T47D (cell line): ENCODE measurements at regions not wholly inside any gene's neighbourhood (a gene's known extent, or its start where the extent isn't known, plus 50 kb on each side); places are given as distances from the start of the nearest gene placed in this dataset.
"Not testable (repeated sequence)": the region's sequence is repeated elsewhere in the genome, so short reads cannot be mapped to it uniquely, and the experiment has no call there.

Experiments used
- DNase-seq, 2 experiments: peaks; one replicate each; pipeline versions ENCODE4 v3.0.0 to v3.0.0-alpha.2; 2011 to 2012; ENCODE audit warnings: low read depth in 1 of 2, low spot score in 1 of 2
- JUND ChIP-seq: IDR thresholded peaks from 2 replicates; pipeline ENCODE4 v1.6.1; 2012; ENCODE audit warnings: low read depth
- in situ Hi-C: cut with HindIII; loops from 2 replicates; pipeline ENCODE4 v1.10.0; 2016; ENCODE audit warnings: low sequenced_read_pairs, low pct_unique_long_range_greater_than_20kb

DNA sequence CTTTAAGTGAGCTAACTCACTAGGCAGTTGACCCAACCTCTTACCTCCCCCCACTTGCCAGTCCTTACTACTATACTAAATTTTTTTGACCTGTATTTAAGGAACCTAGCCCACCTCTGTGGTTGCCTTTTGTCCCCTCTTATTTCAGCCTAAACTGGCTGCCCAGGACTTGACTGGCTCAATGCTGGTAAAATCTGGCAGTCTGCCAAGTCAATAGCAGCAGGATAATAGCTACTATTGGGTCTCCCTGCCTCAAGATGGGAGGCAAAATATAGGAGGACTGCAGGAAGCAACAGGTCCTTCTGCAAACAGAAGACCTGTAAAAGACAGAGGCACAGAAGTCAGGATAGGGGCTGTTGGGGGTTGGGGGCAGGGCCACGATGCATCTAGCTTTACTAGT is 144.2 kb upstream of the POGK start:
- DNase-seq, result no peak
- TF ChIP-seq JUND, result no peak
- in situ Hi-C loops, result no loop called here

DNA sequence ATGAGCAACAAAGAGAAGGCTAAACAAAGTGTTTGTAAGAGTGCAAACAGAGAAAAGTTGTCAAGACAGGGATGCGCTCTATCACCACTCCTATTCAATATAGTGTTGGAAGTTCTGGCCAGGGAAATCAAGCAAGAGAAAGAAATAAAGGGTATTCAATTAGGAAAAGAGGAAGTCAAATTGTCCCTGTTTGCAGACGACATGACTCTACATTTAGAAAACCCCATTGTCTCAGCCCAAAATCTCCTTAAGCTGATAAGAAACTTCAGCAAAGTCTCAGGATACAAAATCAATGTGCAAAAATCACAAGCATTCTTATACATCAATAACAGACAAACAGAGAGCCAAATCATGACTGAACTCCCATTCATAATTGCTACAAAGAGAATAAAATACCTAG is 143.4 kb upstream of the POGK start:
- in situ Hi-C loops, DNase-seq: not testable (repeated sequence)

DNA sequence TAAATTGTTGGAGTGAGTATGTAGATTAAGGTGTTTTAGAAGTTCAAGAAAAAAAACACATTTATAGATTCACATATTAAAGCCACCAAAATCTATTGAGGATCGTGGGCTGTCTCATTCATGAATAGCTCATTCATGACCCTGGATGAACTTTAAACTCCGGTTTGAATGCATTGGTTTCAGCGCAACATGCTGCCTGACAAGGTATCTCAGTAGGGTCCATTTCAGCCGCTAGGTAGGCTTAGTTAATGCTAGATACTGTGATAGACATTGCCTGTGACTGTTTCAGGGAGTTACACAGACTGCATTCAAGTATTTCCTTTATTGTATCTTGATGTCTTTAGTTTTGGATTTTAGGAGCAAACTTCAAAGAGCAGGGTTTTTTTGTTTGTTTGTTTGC is 140.5 kb upstream of the POGK start:
- no peak for DNase-seq
- no peak for TF ChIP-seq JUND
- in situ Hi-C loops, result no loop called here

DNA sequence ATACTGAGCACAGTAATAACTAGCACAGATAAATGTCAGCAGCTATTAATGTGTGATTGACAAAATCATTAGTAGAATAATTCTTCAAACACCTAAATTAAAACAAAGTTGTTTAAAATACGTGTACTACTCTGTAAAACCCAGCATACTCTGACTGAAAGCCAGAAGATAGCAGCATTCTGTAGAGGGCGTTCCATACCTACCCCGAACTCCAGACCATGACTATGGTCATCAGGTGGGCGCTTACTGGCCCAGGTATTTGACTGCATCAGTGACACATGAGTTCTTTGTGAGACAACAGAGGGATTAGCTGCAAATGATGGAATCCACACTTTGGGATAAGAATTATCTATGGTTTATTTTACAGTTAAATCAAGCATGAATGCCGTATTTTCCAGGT is 139.7 kb upstream of the POGK start:
- TF ChIP-seq JUND, result no peak
- in situ Hi-C loops, result no loop called here
- DNase-seq, result no peak

DNA sequence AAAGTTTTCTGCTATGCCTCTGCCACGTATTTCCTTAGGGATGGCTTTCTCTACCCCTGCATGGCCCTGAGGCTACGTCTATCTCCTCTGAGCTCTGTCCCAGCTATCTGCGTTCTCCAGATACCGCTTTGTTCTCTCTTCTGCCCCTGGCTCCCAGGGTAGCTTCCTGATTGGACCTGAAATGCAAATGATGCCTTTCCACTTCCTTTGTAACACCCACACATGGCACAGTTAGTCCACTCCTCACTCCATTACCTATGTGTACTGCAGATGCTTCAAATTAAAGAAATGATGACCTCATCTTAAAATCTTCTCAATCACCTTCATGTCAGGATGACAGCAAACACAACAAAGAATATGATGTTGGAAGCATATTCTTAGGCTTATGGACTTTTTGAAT is 138.6 kb upstream of the POGK start:
- TF ChIP-seq JUND, result no peak
- DNase-seq, result no peak
- in situ Hi-C loops, result no loop called here

DNA sequence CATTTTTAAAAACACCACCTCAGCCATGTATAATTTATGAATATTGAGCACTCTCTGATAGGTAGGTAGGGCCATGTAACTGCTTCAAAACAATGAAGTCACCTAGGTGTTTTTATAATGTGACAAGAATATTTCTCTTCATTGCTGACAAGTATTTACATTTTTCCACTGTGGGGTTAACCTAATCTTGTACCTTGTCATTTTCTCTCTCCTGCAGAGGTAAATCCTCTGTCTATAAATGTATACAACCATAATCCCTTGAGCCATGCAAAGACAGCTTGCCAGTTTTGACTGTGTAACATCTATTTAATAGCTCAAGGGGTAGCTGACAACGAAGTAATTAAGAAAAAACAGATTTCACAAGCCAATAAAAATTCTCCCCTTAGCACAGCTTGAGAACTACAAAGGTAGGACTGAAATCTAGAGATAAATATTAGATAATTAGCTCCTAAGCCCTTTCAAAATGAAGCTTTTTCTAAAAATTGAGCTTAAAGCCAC is 137.6 kb upstream of the POGK start:
- TF ChIP-seq JUND, result no peak
- DNase-seq, result no peak
- in situ Hi-C loops, result no loop called here

DNA sequence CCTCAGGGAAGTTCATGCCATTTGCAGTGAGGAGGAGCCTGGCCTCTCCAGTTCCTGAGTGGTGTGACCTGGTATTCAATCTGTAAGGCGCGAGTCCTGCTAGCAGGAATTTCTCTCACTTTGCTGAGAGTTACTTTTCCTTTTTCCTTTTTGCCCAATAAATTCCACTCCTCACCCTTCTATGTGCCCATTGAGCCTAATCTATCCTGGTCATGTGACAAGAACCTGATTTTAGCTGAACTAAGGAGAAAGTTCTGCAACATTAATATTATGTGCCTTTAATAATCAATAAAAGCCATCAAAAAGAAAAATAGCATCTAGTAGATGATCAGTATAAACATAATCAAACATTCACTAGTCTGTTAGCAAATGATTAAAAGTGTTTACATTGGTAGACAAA is 136.1 kb upstream of the POGK start:
- no peak for TF ChIP-seq JUND
- in situ Hi-C loops, result no loop called here
- DNase-seq, result no peak

DNA sequence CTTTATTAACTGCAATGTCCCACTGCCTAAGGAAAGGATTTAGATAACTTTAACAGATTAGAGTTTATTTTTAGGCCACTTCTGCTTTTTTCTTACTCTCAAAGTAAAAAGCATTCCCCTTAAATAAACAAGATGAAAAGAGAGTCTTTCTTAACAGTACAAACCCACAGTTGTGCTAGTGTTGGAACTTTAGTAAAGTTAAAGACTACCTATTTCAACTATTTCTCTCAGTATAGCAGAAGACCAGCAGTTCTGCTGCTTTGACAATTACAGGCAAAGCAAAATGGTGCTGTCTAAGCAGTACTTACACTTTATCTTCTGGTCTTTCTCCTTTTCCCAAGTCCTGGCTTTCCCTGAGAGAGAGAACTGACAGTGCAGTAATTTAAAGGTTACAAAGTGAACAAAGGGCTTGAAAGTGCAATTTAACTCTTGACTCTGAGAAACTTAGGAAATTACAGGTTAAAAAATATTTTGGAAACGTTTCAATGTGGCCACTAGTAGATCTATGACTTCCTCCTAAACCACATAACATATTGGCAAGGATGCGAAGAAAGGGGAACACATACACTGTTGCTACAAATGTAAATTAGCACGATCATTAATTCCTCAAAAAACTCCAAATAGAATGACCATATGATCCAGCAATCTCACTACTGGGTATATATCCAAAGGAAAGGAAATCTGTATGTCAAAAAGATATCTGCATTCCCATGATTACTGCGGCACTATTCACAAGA is 135.4 kb upstream of the POGK start:
- no peak for TF ChIP-seq JUND
- in situ Hi-C loops, result no loop called here
- no peak for DNase-seq

DNA sequence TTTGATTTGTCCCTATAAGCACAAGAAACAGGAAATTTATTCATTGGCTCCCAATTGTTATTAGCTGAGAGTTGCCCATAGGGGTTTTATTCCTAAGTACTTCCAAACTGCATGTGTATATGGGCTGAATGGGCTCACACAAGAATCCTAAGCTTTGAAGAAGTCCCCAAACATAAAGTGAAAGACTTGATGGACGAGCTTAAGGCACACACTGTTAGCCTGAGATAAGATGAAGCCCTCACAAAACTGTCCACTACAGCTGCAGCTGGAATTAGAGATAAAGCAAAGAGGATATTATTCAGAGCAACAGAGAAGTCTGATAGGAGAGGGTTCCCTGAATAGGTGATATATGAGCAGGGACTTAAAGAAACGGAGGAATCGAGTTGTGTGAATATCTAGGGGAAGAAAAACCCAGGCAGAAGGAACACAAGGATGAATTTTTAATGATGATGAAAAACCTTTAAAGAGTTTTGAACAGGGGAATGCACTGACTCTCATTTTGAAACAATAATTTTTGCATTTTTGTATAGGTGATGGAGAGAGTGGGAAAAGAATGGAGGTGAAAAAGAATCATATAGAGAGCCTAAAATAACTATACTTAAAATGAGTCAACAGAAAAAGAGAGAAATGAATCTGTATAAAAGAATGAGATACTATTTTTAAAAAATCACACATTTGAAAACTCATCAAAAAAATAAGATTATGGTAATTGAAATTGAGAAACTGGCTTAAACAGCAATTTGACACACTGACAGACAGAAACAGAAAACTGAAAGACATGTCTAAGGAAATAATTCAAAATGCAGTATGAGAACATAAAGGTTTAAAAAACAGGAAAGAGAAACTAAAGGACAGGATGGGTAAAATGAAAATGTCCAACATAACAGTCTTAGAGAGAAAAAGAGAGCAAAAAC is 133.6 kb upstream of the POGK start:
- no peak for TF ChIP-seq JUND
- in situ Hi-C loops, result no loop called here
- DNase-seq, result no peak

DNA sequence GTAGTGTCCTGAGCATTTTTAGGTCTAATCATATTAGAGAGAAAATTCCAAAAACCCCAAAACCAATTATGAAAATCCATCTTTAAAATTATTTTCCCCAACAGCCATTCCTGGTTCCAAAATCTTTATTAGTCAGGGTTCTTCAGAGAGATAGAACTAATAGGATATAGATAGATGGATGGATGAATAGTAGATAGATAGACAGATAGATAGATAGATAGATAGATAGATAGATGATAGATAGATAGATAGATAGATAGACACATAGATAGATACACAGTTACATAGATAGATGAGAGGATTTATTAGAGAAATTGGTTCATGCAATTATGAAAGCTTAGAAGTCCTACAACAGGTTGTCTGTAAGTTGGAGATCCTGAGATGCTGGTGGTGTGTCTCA is 122.7 kb upstream of the POGK start:
- DNase-seq, result no peak
- in situ Hi-C loops, result no loop called here
- no peak for TF ChIP-seq JUND

DNA sequence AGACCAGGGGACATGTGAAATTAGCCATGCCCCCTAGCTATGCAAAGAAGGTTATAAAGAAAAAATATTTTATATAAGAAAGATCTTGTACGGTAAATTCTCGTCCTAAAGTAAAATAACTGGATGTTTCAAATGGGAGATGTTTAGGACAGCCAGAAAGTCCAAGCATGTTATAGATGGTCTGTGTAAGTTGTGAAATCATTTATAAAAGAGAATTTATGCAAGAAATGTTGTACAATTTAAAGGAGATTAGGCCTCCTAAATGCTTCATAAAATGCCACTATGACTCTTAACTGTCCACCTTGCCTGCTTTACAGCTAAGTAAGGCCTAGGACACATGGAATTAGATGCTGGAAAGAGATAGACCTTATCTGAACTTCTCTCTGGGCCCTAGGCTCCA is 118.1 kb upstream of the POGK start:
- no peak for TF ChIP-seq JUND
- in situ Hi-C loops, result no loop called here
- DNase-seq, result peak in 1 of 2 experiments; percentile 40

DNA sequence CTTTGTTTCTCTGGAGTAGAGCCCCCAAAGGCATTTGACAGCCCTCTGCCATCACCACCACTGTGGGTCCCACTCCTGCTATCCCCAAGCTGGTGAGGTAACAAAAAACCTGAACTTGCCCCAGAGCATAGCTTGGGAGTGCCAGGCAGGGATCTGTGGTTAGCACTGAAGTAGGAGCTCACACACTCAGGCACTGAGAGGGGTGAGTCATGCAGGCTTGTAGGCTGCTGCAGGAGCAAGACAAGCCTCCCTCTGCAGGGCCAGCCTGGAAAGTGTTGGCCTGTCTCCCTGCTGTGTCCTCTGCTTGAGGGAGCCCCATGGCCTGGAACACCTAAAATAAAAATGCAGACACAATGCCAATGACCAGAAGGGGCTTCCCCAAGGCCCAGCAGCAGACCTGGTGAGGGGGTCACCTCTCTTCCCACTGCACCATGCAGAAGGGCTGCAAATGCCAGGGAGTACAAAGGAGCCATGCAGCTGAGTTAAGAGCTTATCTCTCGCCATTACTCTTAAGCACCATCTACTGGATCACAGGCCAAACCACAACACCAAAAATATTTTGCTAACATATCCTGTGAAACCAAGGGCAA is 108.9 kb upstream of the POGK start:
- DNase-seq, result no peak
- in situ Hi-C loops, result no loop called here

DNA sequence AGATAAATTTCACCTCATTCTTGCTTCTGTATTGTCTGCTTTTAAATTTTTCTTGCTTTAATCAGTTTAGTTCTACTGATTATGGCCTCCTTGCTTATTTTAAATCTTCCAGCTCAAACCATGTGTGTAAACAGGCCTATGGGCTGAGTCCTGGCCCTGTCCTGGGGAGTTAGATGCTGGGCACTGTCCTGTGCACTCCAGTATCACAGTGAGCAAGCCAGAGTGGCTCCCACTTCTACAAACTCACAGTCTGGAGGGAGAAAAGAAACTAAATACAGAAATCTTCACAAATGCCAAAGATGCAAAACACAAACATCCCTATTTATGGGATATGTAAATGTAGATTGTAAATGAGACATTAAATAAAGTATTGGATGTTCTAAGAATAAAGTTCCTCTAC is 101.1 kb upstream of the POGK start:
- no peak for TF ChIP-seq JUND
- in situ Hi-C loops, result no loop called here
- no peak for DNase-seq

More for the DNA sequence above, 108.9 kb upstream of the POGK start:
- no peak for TF ChIP-seq JUND
